ENCODE measurements at regions not wholly inside any gene's neighbourhood (a gene's known extent, or its start where the extent isn't known, plus 50 kb on each side); places are given as distances from the start of the nearest gene placed in this dataset.

GRCh38 chr18:41768467-41768866, 186.6 kb upstream of the PIK3C3 start:
- Histone ChIP-seq H3K27ac (no peak overlapping the region), H3K27me3 (no peaks in the 10 kb centered on the region), H3K4me3 (no peak overlapping the region), H3K9me3 (no peaks in the 10 kb centered on the region), H3K36me3 (no peaks in the 10 kb centered on the region), H3K4me1 (ENCODE audit: insufficient read depth) (no peaks in the 10 kb centered on the region)
- 45 to 54% (median 48%) methylated on average over 2 of the region's 2 CpGs for WGBS, 3 donors
- intact Hi-C loops (cut with DNase I), result no loop called here
- no peak for DNase-seq
- TF ChIP-seq CTCF (IDR thresholded peaks at IDR 0.05), result no peak
- no peak for TF ChIP-seq POLR2A (IDR thresholded peaks at IDR 0.05)
- TF ChIP-seq EP300 (IDR thresholded peaks at IDR 0.05), result no peak

GRCh38 chr18:41767960-41768359, 187.1 kb upstream of the PIK3C3 start:
- Histone ChIP-seq H3K27ac (no peak overlapping the region), H3K4me3 (no peak overlapping the region), H3K36me3 (no peaks in the 10 kb centered on the region), H3K9me3 (no peaks in the 10 kb centered on the region), H3K4me1 (ENCODE audit: insufficient read depth) (no peaks in the 10 kb centered on the region), H3K27me3 (no peaks in the 10 kb centered on the region)
- no peak for TF ChIP-seq CTCF (IDR thresholded peaks at IDR 0.05)
- no peak for TF ChIP-seq EP300 (IDR thresholded peaks at IDR 0.05)
- no peak for TF ChIP-seq POLR2A (IDR thresholded peaks at IDR 0.05)
- 23 to 40% (median 24%) methylated on average over 4 of the region's 4 CpGs for WGBS, 3 donors
- intact Hi-C loops (cut with DNase I), result no loop called here
- DNase-seq, result no peak

GRCh38 chr18:41765460-41765859, 189.6 kb upstream of the PIK3C3 start:
- H3K36me3 ChIP-seq, result no peaks in the 10 kb centered on the region
- no peak for TF ChIP-seq POLR2A (IDR thresholded peaks at IDR 0.05)
- TF ChIP-seq CTCF (IDR thresholded peaks at IDR 0.05), result no peak
- no peaks in the 10 kb centered on the region for H3K27me3 ChIP-seq
- H3K9me3 ChIP-seq, result no peaks in the 10 kb centered on the region
- WGBS, 3 donors, result 63 to 72% (median 70%) methylated on average over 3 of the region's 3 CpGs
- no peak overlapping the region for H3K27ac ChIP-seq
- no peak overlapping the region for H3K4me3 ChIP-seq
- DNase-seq, result no peak
- no peaks in the 10 kb centered on the region for H3K4me1 ChIP-seq (ENCODE audit: insufficient read depth)
- intact Hi-C loops (cut with DNase I), result no loop called here

GRCh38 chr18:41763361-41763760, 191.7 kb upstream of the PIK3C3 start:
- WGBS, 3 donors, result 92 to 97% (median 97%) methylated on average over 1 of the region's 1 CpG

More at GRCh38 chr18:41763361-41763760, 191.7 kb upstream of the PIK3C3 start:
- intact Hi-C loops (cut with DNase I), result no loop called here
- Histone ChIP-seq H3K27ac (no peak overlapping the region), H3K27me3 (no peaks in the 10 kb centered on the region), H3K36me3 (no peaks in the 10 kb centered on the region), H3K9me3 (no peaks in the 10 kb centered on the region), H3K4me1 (ENCODE audit: insufficient read depth) (no peaks in the 10 kb centered on the region), H3K4me3 (no peak overlapping the region)
- no peak for DNase-seq
- no peak for TF ChIP-seq CTCF (IDR thresholded peaks at IDR 0.05)
- TF ChIP-seq POLR2A (IDR thresholded peaks at IDR 0.05), result no peak
- no peak for TF ChIP-seq EP300 (IDR thresholded peaks at IDR 0.05)

All from ovary (tissue), 7 donors.